HFFc6 (cell line): ENCODE measurements at regions not wholly inside any gene's neighbourhood (a gene's known extent, or its start where the extent isn't known, plus 50 kb on each side); places are given as distances from the start of the nearest gene placed in this dataset.
A peak's percentile ranks its signal among the peaks of the same experiment; 100 is the strongest.

Experiments
- DNase-seq: peaks from one replicate; pipeline ENCODE4 v3.0.0-alpha.2; 2018
- H3K27ac Mint-ChIP-seq: 2 replicates; pipeline ENCODE4 v1.8.0; 2020; ENCODE audit warnings: mild to moderate bottlenecking, mixed read lengths
- H3K27me3 Mint-ChIP-seq: 2 replicates; pipeline ENCODE4 v1.8.0; 2021; ENCODE audit warnings: mild to moderate bottlenecking, moderate library complexity, mixed read lengths; ENCODE audit not compliant: insufficient read depth
- H3K36me3 Mint-ChIP-seq: 2 replicates; pipeline ENCODE4 v1.8.0; 2021; ENCODE audit warnings: low read depth, mixed read lengths
- H3K4me1 Mint-ChIP-seq: 2 replicates; pipeline ENCODE4 v1.8.0; 2020; ENCODE audit warnings: low read depth, mixed read lengths
- H3K4me3 Mint-ChIP-seq: 2 replicates; pipeline ENCODE4 v1.8.0; 2020; ENCODE audit warnings: mild to moderate bottlenecking, moderate library complexity, mixed read lengths
- H3K9me3 Mint-ChIP-seq: 2 replicates; pipeline ENCODE4 v1.8.0; 2020; ENCODE audit warnings: mild to moderate bottlenecking, mixed read lengths
- TF ChIP-seq, protein P1 (sequence below): fragments of 200-600 bp; sonication (generic); IDR thresholded peaks from 2 replicates; pipeline ENCODE4 v1.5.0; 2021; ENCODE audit warnings: antibody characterized with exemption, mild to moderate bottlenecking

DNA sequence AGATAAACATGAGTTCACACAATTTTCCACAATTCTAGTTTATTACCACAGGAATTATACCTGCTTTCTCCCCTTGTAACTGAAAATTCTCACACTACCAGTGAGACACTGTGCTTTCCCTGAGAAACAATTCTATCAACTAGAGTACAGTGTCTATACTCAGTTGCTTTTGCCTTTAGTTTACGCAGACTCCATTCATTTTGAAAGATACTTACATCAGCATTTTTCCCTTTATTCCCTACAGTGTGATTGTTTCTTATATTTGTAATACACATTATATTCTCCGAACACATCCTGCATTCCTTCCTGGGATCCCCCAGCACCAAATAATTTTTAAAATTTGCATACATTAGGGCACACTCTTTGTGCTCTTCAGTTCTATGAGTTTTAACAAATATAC, 1455.5 kb downstream of the SUCLG1 start:
- H3K4me3 Mint-ChIP-seq = no peak overlapping the region
- no peaks in the 10 kb centered on the region for H3K36me3 Mint-ChIP-seq
- DNase-seq = no peak
- no peaks in the 10 kb centered on the region for H3K9me3 Mint-ChIP-seq
- H3K27ac Mint-ChIP-seq = no peak overlapping the region
- TF ChIP-seq, protein P1, sequence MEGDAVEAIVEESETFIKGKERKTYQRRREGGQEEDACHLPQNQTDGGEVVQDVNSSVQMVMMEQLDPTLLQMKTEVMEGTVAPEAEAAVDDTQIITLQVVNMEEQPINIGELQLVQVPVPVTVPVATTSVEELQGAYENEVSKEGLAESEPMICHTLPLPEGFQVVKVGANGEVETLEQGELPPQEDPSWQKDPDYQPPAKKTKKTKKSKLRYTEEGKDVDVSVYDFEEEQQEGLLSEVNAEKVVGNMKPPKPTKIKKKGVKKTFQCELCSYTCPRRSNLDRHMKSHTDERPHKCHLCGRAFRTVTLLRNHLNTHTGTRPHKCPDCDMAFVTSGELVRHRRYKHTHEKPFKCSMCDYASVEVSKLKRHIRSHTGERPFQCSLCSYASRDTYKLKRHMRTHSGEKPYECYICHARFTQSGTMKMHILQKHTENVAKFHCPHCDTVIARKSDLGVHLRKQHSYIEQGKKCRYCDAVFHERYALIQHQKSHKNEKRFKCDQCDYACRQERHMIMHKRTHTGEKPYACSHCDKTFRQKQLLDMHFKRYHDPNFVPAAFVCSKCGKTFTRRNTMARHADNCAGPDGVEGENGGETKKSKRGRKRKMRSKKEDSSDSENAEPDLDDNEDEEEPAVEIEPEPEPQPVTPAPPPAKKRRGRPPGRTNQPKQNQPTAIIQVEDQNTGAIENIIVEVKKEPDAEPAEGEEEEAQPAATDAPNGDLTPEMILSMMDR = no peak
- peaks cover 19% of the 10 kb centered on the region for H3K4me1 Mint-ChIP-seq
- H3K27me3 Mint-ChIP-seq = no peaks in the 10 kb centered on the region

DNA sequence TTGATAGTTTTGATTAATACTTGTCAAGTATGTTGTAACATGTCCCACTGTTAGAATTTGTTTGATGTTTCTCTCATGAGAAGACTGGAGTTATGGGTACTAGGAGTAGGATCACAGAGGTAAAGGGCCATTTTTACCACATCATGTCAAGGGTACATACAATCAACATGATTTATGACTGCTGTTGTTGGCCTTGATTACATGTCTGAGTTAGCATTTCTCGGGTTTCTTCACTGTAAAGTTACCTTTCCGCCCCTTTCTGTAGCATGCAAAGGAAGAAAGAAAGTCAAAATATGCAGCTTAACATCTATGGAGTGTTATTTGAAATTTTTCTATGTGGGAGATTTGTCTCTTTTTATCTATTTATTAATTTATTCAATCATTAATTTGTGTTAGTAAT, 1456.4 kb downstream of the SUCLG1 start:
- Mint-ChIP-seq H3K27ac (no peak overlapping the region), H3K9me3 (no peaks in the 10 kb centered on the region), H3K27me3 (no peaks in the 10 kb centered on the region), H3K4me1 (peaks cover 20% of the 10 kb centered on the region), H3K36me3 (no peaks in the 10 kb centered on the region), H3K4me3 (no peak overlapping the region; the same call in 1 of the 2 replicates)
- TF ChIP-seq, protein P1 = no peak
- no peak for DNase-seq

DNA sequence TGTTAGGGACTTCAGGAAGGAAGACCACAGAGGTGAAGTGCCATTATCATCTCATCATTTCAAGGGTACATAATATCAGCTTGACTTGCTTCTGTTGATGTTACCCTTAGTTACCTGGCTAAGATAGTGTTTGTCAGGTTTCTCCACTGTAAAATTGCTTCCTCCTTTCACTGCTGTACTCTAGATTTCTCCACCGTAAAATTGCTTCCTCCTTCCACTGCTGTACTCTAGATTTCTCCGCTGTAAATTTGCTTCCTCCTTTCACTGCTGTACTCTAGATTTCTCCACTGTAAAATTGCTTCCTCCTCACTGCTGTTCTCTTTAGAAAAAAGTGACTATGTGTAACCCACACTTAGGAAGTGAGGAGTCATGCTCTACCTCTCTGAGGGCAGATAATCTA, 1460.3 kb downstream of the SUCLG1 start:
- Mint-ChIP-seq H3K4me1 (peaks cover 10% of the 10 kb centered on the region), H3K9me3 (no peaks in the 10 kb centered on the region), H3K36me3 (no peaks in the 10 kb centered on the region), H3K4me3 (no peak overlapping the region), H3K27ac (no peak overlapping the region), H3K27me3 (no peaks in the 10 kb centered on the region)
- DNase-seq = no peak
- TF ChIP-seq, protein P1 = no peak

DNA sequence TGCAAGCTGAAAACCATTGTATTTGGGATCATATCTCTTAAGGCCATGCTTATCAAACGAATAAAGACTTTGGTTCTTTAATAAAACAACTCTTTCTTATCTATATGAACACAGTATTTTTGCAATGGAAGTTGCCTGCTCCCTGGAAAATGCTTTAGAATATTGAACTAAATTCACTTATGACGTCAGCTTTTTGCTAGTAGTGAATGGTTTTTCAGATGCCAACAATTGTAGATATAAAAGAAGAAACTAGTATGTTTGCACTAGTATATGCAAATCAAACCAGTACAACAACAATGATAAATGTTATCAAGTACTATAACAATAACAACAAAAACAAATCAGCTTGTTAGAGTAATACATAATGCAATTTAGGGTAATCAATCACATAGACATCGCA, 1462.9 kb downstream of the SUCLG1 start:
- Mint-ChIP-seq H3K27ac (no peak overlapping the region), H3K36me3 (no peaks in the 10 kb centered on the region), H3K4me3 (no peak overlapping the region), H3K27me3 (no peaks in the 10 kb centered on the region), H3K4me1 (peaks cover 21% of the 10 kb centered on the region), H3K9me3 (no peaks in the 10 kb centered on the region)
- TF ChIP-seq, protein P1 = no peak
- DNase-seq = no peak

DNA sequence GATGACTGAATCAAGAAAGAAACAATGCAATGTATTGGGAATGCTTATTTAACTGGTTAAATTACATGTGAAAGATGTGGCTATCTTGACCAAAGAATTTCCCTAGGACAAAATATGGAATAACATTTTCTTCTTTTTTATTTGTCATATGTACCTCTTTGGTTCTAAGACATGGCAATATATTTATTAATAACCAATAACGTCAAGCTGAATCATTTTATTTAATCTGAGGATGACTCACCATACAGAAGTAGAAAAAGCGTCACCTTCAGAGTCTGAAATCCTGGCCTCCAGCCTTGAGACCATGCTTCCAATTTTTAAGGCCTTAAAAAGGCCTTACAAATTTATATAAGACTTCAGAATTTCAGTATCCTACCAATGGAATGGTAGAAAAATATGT, 1464.9 kb downstream of the SUCLG1 start:
- TF ChIP-seq, protein P1 = no peak
- Mint-ChIP-seq H3K9me3 (no peaks in the 10 kb centered on the region), H3K4me3 (peak overlapping the region; percentile 56; the same call in 1 of the 2 replicates), H3K27ac (peak overlapping the region; percentile 54), H3K4me1 (peaks cover 21% of the 10 kb centered on the region), H3K36me3 (no peaks in the 10 kb centered on the region), H3K27me3 (no peaks in the 10 kb centered on the region)
- DNase-seq = no peak

DNA sequence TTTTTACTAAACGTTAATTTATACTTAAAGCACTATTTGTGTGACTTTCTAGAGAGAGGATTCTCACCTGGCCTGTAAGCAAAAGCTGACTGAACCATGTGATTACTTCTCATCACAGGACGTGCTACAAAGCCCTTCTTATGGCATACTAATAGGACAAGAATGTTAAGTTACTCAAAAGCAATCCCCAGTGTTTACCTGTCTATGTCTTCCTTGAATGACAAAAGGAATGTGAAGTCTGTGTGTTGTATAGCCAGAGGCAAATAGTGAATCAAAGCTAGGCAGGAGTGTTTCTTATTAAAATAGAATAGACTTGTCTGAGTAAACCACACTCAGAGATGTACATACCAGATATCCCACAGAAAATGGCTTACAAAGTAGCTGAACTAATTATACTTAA, 1465.5 kb downstream of the SUCLG1 start:
- TF ChIP-seq, protein P1 = no peak
- Mint-ChIP-seq H3K4me3 (peak overlapping the region; percentile 56), H3K27me3 (no peaks in the 10 kb centered on the region), H3K9me3 (no peaks in the 10 kb centered on the region), H3K4me1 (peaks cover 16% of the 10 kb centered on the region), H3K36me3 (no peaks in the 10 kb centered on the region), H3K27ac (peak overlapping the region; percentile 54)
- peak; percentile 71 for DNase-seq
